Kidney epithelial cell (primary cell): ENCODE measurements at regions not wholly inside any gene's neighbourhood (a gene's known extent, or its start where the extent isn't known, plus 50 kb on each side); places are given as distances from the start of the nearest gene placed in this dataset.

Experiments used
- DNase-seq: peaks from one replicate; pipeline ENCODE4 v3.0.0-alpha.2; 2010; ENCODE audit warnings: low read depth
- H3K27me3 ChIP-seq: 2 replicates; pipeline ENCODE4 v1.6.0; 2011; ENCODE audit warnings: low read length; ENCODE audit not compliant: control insufficient read depth, insufficient read depth
- H3K36me3 ChIP-seq: 2 replicates; pipeline ENCODE4 v1.5.1; 2011; ENCODE audit warnings: low read length; ENCODE audit not compliant: control insufficient read depth, insufficient read depth
- H3K4me3 ChIP-seq: 2 replicates; pipeline ENCODE4 v1.5.1; 2011; ENCODE audit warnings: low read depth, mild to moderate bottlenecking, control low read depth, low read length
- TF ChIP-seq, protein P1 (sequence below): IDR thresholded peaks from 2 replicates; pipeline ENCODE4 v1.5.1; 2011; ENCODE audit warnings: mild to moderate bottlenecking, moderate library complexity, low read length, control low read depth, inconsistent platforms; ENCODE audit not compliant: insufficient read depth, poor library complexity, severe bottlenecking

- Histone ChIP-seq H3K4me3 (no peak overlapping the region), H3K36me3 (no peaks in the 10 kb centered on the region), H3K27me3 (no peaks in the 10 kb centered on the region)
- no peak for DNase-seq
- TF ChIP-seq, protein P1, sequence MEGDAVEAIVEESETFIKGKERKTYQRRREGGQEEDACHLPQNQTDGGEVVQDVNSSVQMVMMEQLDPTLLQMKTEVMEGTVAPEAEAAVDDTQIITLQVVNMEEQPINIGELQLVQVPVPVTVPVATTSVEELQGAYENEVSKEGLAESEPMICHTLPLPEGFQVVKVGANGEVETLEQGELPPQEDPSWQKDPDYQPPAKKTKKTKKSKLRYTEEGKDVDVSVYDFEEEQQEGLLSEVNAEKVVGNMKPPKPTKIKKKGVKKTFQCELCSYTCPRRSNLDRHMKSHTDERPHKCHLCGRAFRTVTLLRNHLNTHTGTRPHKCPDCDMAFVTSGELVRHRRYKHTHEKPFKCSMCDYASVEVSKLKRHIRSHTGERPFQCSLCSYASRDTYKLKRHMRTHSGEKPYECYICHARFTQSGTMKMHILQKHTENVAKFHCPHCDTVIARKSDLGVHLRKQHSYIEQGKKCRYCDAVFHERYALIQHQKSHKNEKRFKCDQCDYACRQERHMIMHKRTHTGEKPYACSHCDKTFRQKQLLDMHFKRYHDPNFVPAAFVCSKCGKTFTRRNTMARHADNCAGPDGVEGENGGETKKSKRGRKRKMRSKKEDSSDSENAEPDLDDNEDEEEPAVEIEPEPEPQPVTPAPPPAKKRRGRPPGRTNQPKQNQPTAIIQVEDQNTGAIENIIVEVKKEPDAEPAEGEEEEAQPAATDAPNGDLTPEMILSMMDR: no peak
Observed at GRCh38 chr21:35225573-35225972, 176.5 kb upstream of the RUNX1 start.

DNA sequence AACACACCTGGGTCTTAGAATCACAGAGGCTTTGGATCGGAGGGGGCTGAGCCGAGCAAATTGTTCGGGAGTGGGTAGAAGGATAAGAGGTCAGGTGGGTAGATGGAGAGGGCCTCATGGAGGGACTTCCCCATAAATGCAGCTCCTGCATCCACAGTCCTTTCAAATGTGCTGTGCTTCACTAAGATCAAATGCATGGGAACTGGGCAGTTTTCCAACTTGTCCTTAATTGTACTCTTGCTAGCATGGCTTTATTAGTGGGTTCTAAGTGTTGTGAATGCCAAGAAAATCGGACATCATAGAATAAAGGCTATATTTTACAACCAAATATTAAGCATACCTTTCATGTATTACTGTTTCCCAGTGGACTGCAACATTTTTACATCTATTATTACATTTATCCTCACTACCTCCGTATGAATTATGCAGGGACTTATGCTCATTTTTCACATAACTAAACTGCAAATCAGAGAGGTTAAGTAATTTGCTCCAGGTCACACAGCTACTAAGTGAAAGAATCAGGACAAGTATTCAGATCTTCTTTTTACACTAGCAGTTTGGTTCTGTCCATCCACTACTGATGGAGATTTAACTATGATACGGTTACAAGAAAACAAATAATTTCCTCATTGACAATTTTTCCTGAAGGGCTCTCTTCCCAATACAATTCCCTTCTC lies 174.5 kb upstream of the RUNX1 start:
- TF ChIP-seq, protein P1: no peak
- no peaks in the 10 kb centered on the region for H3K36me3 ChIP-seq
- no peak for DNase-seq
- H3K4me3 ChIP-seq: no peak overlapping the region
- no peaks in the 10 kb centered on the region for H3K27me3 ChIP-seq

DNA sequence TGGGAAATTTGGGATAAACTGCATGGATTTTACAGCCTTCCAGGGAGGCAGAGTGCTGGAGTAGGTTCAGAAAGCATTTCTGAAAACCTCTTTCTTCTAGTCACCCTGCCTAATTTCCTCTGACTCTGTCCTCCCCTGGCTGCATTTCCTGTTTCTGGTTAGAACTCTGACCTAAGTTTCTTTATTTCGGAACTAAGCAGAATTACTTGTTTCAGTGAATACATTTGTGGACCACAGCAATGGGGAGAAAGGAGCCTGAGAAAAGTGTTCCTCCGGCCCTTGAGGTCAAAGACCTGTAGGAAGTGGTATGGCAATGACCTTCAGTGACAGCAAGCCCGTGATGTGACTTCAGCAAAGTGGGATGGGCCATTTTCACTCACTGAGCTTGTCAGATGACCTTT lies 173.4 kb upstream of the RUNX1 start:
- Histone ChIP-seq H3K4me3 (no peak overlapping the region), H3K36me3 (no peaks in the 10 kb centered on the region), H3K27me3 (no peaks in the 10 kb centered on the region)
- TF ChIP-seq, protein P1: no peak
- DNase-seq: no peak

DNA sequence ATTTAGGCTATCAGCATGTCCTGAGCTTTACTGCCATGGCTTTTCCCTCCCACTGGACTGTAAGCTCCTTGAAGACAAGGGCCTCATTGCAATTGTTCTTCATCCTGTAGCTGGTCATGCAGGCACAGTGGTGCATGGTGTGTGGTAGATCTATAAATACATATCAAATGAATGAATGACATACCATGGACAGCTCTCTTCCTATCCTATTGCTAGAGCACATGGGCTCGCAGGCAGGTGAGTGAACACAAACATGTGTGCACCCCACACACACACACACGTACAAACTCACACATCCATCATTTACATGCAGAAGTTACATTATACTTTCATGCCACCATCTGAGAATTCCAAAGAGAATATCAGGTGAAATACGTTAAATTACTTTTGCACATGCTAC lies 172.9 kb upstream of the RUNX1 start:
- DNase-seq: no peak
- H3K36me3 ChIP-seq: no peaks in the 10 kb centered on the region
- H3K27me3 ChIP-seq: no peaks in the 10 kb centered on the region
- TF ChIP-seq, protein P1: no peak
- no peak overlapping the region for H3K4me3 ChIP-seq

DNA sequence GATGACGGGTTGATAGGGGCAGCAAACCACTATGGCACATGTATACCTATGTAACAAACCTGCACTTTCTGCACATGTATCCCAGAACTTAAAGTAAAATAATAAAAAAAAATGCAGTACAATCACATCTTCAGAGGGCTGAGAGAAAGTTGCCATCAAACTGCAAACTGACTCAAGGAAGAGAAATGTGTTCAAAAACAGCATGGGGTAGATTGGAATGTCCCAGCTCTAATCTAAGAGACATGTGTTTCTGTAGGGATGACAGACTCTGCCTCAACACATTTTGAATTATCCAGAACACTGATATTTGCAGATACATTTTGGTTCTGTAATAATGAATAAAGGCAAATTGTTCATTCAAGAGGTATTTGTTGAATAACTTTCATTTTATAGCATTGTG lies 171.2 kb upstream of the RUNX1 start:
- Histone ChIP-seq H3K36me3 (no peaks in the 10 kb centered on the region), H3K27me3 (no peaks in the 10 kb centered on the region), H3K4me3 (no peak overlapping the region)
- DNase-seq: no peak
- TF ChIP-seq, protein P1: no peak

- TF ChIP-seq, protein P1: no peak
- no peak for DNase-seq
- Histone ChIP-seq H3K36me3 (no peaks in the 10 kb centered on the region), H3K4me3 (no peak overlapping the region), H3K27me3 (no peaks in the 10 kb centered on the region)
Observed at GRCh38 chr21:35219719-35220118, 170.6 kb upstream of the RUNX1 start.
